ENCODE measurements at regions not wholly inside any gene's neighbourhood (a gene's known extent, or its start where the extent isn't known, plus 50 kb on each side); places are given as distances from the start of the nearest gene placed in this dataset.

- TF ChIP-seq, protein P1, sequence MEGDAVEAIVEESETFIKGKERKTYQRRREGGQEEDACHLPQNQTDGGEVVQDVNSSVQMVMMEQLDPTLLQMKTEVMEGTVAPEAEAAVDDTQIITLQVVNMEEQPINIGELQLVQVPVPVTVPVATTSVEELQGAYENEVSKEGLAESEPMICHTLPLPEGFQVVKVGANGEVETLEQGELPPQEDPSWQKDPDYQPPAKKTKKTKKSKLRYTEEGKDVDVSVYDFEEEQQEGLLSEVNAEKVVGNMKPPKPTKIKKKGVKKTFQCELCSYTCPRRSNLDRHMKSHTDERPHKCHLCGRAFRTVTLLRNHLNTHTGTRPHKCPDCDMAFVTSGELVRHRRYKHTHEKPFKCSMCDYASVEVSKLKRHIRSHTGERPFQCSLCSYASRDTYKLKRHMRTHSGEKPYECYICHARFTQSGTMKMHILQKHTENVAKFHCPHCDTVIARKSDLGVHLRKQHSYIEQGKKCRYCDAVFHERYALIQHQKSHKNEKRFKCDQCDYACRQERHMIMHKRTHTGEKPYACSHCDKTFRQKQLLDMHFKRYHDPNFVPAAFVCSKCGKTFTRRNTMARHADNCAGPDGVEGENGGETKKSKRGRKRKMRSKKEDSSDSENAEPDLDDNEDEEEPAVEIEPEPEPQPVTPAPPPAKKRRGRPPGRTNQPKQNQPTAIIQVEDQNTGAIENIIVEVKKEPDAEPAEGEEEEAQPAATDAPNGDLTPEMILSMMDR (IDR thresholded peaks at IDR 0.05) = no peak
- Histone ChIP-seq H3K9me3 (no peaks in the 10 kb centered on the region), H3K36me3 (ENCODE audit: low read depth) (no peaks in the 10 kb centered on the region), H3K4me3 (no peak overlapping the region), H3K4me1 (ENCODE audit: low read depth) (no peaks in the 10 kb centered on the region)
- ATAC-seq = no peak
- intact Hi-C loops (cut with DNase I, micrococcal nuclease) = no loop called here
- DNase-seq = no peak
Measured at GRCh38 chr15:98025237-98025636, 64.7 kb downstream of the ARRDC4 start.

GRCh38 chr15:98034731-98035130, 74.2 kb downstream of the ARRDC4 start:
- Histone ChIP-seq H3K36me3 (ENCODE audit: low read depth) (no peaks in the 10 kb centered on the region), H3K4me3 (no peak overlapping the region), H3K9me3 (no peaks in the 10 kb centered on the region), H3K4me1 (ENCODE audit: low read depth) (no peaks in the 10 kb centered on the region)
- no peak for ATAC-seq
- DNase-seq = no peak
- TF ChIP-seq, protein P1 (IDR thresholded peaks at IDR 0.05) = no peak
- intact Hi-C loops (cut with DNase I, micrococcal nuclease) = no loop called here

DNA sequence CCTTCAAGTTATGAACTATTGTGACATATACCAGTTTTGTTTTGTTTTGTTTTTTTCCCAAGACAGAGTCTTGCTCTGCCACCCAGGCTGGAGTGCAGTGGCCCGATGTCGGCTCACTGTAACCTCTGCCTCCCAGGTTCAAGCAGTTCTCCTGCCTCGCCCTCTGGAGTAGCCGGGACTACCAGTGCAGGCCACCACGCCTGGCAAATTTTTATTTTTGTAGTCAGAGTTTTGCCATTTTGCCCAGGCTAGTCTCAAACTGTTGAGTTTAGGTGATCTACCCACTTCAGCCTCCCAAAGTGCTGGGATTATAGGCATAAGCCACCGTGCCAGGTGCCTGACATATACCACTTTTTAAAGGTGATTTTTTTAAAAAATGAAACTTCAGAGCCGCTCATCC, 74.6 kb downstream of the ARRDC4 start:
- no peak overlapping the region for H3K4me3 ChIP-seq
- intact Hi-C loops (cut with DNase I, micrococcal nuclease) = no loop called here
- TF ChIP-seq, protein P1 (IDR thresholded peaks at IDR 0.05) = no peak
- H3K9me3 ChIP-seq = no peaks in the 10 kb centered on the region
- DNase-seq = no peak
- no peak for ATAC-seq
- no peaks in the 10 kb centered on the region for H3K4me1 ChIP-seq (ENCODE audit: low read depth)
- no peaks in the 10 kb centered on the region for H3K36me3 ChIP-seq (ENCODE audit: low read depth)

GRCh38 chr15:98035577-98036010, 75.1 kb downstream of the ARRDC4 start:
- H3K4me1 ChIP-seq (ENCODE audit: low read depth) = no peaks in the 10 kb centered on the region
- DNase-seq (no peak), ATAC-seq (no peak)
- intact Hi-C loops (cut with DNase I, micrococcal nuclease) = no loop called here
- no peaks in the 10 kb centered on the region for H3K9me3 ChIP-seq
- no peak overlapping the region for H3K4me3 ChIP-seq
- no peaks in the 10 kb centered on the region for H3K36me3 ChIP-seq (ENCODE audit: low read depth)
- TF ChIP-seq, protein P1 (IDR thresholded peaks at IDR 0.05) = no peak

DNA sequence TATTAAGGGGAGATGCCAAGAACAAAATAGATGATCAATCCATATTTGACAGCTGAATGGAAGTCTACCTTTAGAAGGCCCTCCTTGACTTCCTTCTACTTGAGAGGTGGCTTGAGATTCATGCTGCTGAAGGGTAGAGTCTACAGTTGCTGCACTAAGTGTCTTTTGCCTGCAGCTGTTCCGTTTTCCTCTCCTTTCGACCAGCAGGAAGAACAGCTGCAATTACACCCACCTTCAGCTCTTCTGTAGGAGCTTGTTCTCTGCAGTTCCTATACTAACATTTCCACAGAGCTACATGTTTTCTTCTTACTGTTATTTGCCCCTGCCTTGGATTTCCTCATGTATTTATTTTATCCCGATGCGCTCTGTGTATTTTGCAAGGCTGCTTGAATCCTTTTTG, 79.1 kb downstream of the ARRDC4 start:
- ATAC-seq = no peak
- intact Hi-C loops (cut with DNase I, micrococcal nuclease) = no loop called here

More for the DNA sequence above, 79.1 kb downstream of the ARRDC4 start:
- no peaks in the 10 kb centered on the region for H3K36me3 ChIP-seq (ENCODE audit: low read depth)
- TF ChIP-seq, protein P1 (IDR thresholded peaks at IDR 0.05) = no peak
- H3K4me3 ChIP-seq = no peak overlapping the region
- H3K4me1 ChIP-seq (ENCODE audit: low read depth) = no peaks in the 10 kb centered on the region
- no peaks in the 10 kb centered on the region for H3K9me3 ChIP-seq
- DNase-seq = no peak
